GM12878 (cell line): ENCODE measurements at regions not wholly inside any gene's neighbourhood (a gene's known extent, or its start where the extent isn't known, plus 50 kb on each side); places are given as distances from the start of the nearest gene placed in this dataset.

Experiments used
- ATAC-seq: fragments of 200-7000 bp; cut with Tn5 transposase; 3 replicates; pipeline ENCODE4 v1.9.1; 2020; ENCODE audit warnings: mild to moderate bottlenecking, moderate library complexity
- BruUV-seq: library from RNA; stranded (reverse); fragments of 400-500 nt; replicated peaks from 2 replicates; lab custom pipeline; 2021; lab: Mats Ljungman, UMichigan
- CTCF ChIA-PET: fragments of 300-600 bp; sonication (Branson Sonifier 250); formaldehyde crosslinking; extraction: SDS; loops from one replicate; lab custom pipeline; 2021; ENCODE audit warnings: inconsistent platforms; lab: Yijun Ruan, JAX
- POLR2A ChIA-PET: fragments of 350-600 bp; formaldehyde crosslinking; extraction: SDS; loops from one replicate; lab custom pipeline; 2021; ENCODE audit warnings: inconsistent platforms; lab: Charles Lee
- RAD21 ChIA-PET: fragments of 300-600 bp; sonication (Branson Sonifier 250); formaldehyde crosslinking; loops from one replicate; lab custom pipeline; 2023; ENCODE audit warnings: antibody characterized with exemption; ENCODE audit not compliant: unreplicated experiment; lab: Charles Lee
- SMC1A ChIA-PET: fragments of 300-600 bp; sonication (Branson Sonifier 250); formaldehyde crosslinking; loops from one replicate; lab custom pipeline; 2023; ENCODE audit not compliant: unreplicated experiment, uncharacterized antibody; lab: Charles Lee
- DNase-seq: peaks from one replicate; pipeline ENCODE4 v3.0.0-alpha.2; 2011; ENCODE audit warnings: low read depth, low spot score
- FAIRE-seq: peaks from 3 replicates; lab custom pipeline; 2011; peaks lifted over from hg19 to GRCh38; lab: Jason Lieb, UNC
- H2AFZ ChIP-seq: 2 replicates; pipeline ENCODE4 v1.6.0; 2011; ENCODE audit warnings: low read depth, low read length, control low read depth; ENCODE audit not compliant: control insufficient read depth
- H3K27ac ChIP-seq: 2 replicates; pipeline ENCODE4 v1.5.1; 2011; ENCODE audit warnings: control low read depth; ENCODE audit not compliant: control insufficient read depth, insufficient read depth
- H3K27me3 ChIP-seq, 2 experiments: replicated peaks in 1 of 2; 2 replicates each; pipeline versions ENCODE4 v1.6.0 to v1.6.1; 2011; ENCODE audit warnings: low read length in 1 of 2; ENCODE audit not compliant: control insufficient read depth in 2 of 2, insufficient read depth in 2 of 2
- H3K36me3 ChIP-seq, 2 experiments: 2 replicates each; pipeline ENCODE4 v1.5.1; 2011; ENCODE audit warnings: low read length in 1 of 2; ENCODE audit not compliant: control insufficient read depth in 2 of 2, insufficient read depth in 2 of 2
- H3K4me1 ChIP-seq: 2 replicates; pipeline ENCODE4 v1.6.1; 2011; ENCODE audit warnings: mild to moderate bottlenecking, low read length, moderate library complexity, mixed read lengths; ENCODE audit not compliant: control insufficient read depth, insufficient read depth
- H3K4me2 ChIP-seq: 2 replicates; pipeline ENCODE4 v1.6.0; 2011; ENCODE audit warnings: control low read depth; ENCODE audit not compliant: control insufficient read depth, insufficient read depth
- H3K4me3 ChIP-seq: fragments of 200-600 bp; sonication (generic); 2 replicates; pipeline ENCODE4 v1.5.1; 2016
- H3K79me2 ChIP-seq: 2 replicates; pipeline ENCODE4 v1.6.0; 2011; ENCODE audit warnings: low read length; ENCODE audit not compliant: control insufficient read depth, insufficient read depth
- H3K9ac ChIP-seq: 2 replicates; pipeline ENCODE4 v1.8.0; 2011; ENCODE audit warnings: low read length, control low read depth, mixed read lengths; ENCODE audit not compliant: control insufficient read depth, insufficient read depth
- H3K9me3 ChIP-seq: replicated peaks from 3 replicates; pipeline ENCODE4 v1.5.1; 2011; ENCODE audit warnings: mild to moderate bottlenecking, low read length; ENCODE audit not compliant: control insufficient read depth, insufficient read depth
- H4K20me1 ChIP-seq: 2 replicates; pipeline ENCODE4 v1.6.0; 2011; ENCODE audit not compliant: control insufficient read depth, insufficient read depth
- BMI1 ChIP-seq: fragments of 450-650 bp; IDR thresholded peaks from 2 replicates; pipeline ENCODE4 v1.6.1; 2016; ENCODE audit warnings: mild to moderate bottlenecking, moderate library complexity, borderline replicate concordance
- CHD2 ChIP-seq: IDR thresholded peaks from 2 replicates; pipeline ENCODE4 v1.6.1; 2011; ENCODE audit warnings: low read depth, low read length, improper control_type of control experiment, borderline replicate concordance
- EZH2 ChIP-seq: IDR thresholded peaks from 2 replicates; pipeline ENCODE4 v1.6.1; 2012; ENCODE audit warnings: low read depth, mild to moderate bottlenecking, control low read depth, inconsistent platforms, low read length, borderline replicate concordance; ENCODE audit not compliant: control insufficient read depth
- JUNB ChIP-seq: IDR thresholded peaks from 2 replicates; pipeline ENCODE4 v1.6.1; 2016; ENCODE audit warnings: antibody characterized with exemption, mild to moderate bottlenecking
- LARP7 ChIP-seq: fragments of 450-650 bp; IDR thresholded peaks from 2 replicates; pipeline ENCODE4 v1.6.1; 2017; ENCODE audit warnings: mild to moderate bottlenecking
- NR2F1 ChIP-seq: fragments of 450-650 bp; conservative IDR thresholded peaks from 2 replicates; pipeline ENCODE4 v1.6.1; 2017; ENCODE audit warnings: mild to moderate bottlenecking
- PAX8 ChIP-seq: fragments of 450-650 bp; IDR thresholded peaks from 2 replicates; pipeline ENCODE4 v1.6.1; 2017; ENCODE audit warnings: mild to moderate bottlenecking, moderate library complexity
- POLR2AphosphoS2 ChIP-seq: IDR thresholded peaks from 2 replicates; pipeline ENCODE4 v1.6.1; 2011; ENCODE audit warnings: low read depth, mild to moderate bottlenecking, low read length, improper control_type of control experiment, moderate library complexity
- RFX5 ChIP-seq: IDR thresholded peaks from 2 replicates; pipeline ENCODE4 v1.6.1; 2011; ENCODE audit warnings: low read depth, low read length, improper control_type of control experiment
- ZNF274 ChIP-seq: IDR thresholded peaks from one replicate; pipeline ENCODE4 v1.8.0; 2011; ENCODE audit not compliant: insufficient read length, insufficient read depth
- WGBS: methylation state at CpG from one replicate; pipeline ENCODE4 v1.1.6; 2016; ENCODE audit warnings: low lambda C conversion rate; ENCODE audit not compliant: insufficient replicate concordance, insufficient coverage; ENCODE audit errors: missing lambda C conversion rate; 5-methylcytosine and 5-hydroxymethylcytosine counted together
- in situ Hi-C: fragments of 300-500 bp; cut with MboI; formaldehyde crosslinking; loops from 9 replicates; pipeline ENCODE4 v1.14.3; 2018; ENCODE audit warnings: mixed read lengths
- intact Hi-C: fragments of 100-400 bp; cut with micrococcal nuclease; formaldehyde crosslinking; loops from one replicate; pipeline ENCODE4 v1.14.2; 2022; ENCODE audit not compliant: unreplicated experiment
- TF ChIP-seq, protein P1 (sequence below), 3 experiments: IDR thresholded peaks in 2 of 3; conservative IDR thresholded peaks in 1 of 3; 2 replicates each; pipeline ENCODE4 v1.5.1; 2011; ENCODE audit warnings: low read depth in 3 of 3, low read length in 3 of 3, mild to moderate bottlenecking in 3 of 3, control low read depth in 2 of 3, moderate library complexity in 2 of 3, inconsistent platforms in 1 of 3, mixed read lengths in 1 of 3; ENCODE audit not compliant: control insufficient read depth in 2 of 3, insufficient read depth in 1 of 3; ENCODE audit errors: extremely low read depth in 1 of 3
- TF ChIP-seq, protein P2 (sequence below): fragments of 150-350 bp; IDR thresholded peaks from 2 replicates; pipeline ENCODE4 v1.6.1; 2016; ENCODE audit warnings: low read depth, low read length
- TF ChIP-seq, protein P3 (sequence below): fragments of 450-650 bp; IDR thresholded peaks from 2 replicates; pipeline ENCODE4 v1.6.1; 2017; ENCODE audit warnings: mild to moderate bottlenecking, low read depth, inconsistent platforms; ENCODE audit not compliant: poor library complexity, severe bottlenecking

DNA sequence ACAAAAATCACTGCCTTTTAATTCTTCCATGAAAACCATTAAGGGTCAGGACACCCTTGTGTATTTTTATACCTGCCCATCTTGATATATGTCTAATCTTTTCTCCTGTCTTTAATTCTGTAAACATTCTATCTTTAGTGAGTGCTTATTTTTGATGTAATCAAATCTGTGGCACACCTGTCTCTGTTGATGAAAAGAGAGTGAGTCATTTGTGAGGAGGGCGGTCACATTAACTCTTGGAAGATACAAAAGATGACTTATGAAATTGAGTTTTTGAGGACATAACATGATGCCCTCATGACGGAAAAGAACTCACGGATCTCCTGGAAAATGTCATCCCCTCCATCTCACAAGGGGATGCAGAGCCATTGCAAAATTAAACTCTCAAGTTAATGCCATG, 206.5 kb upstream of the PGR start:
- no peak for ATAC-seq
- 67% methylated on average over 3 of the region's 3 CpGs for WGBS
- BruUV-seq: no TSS peak

More for the DNA sequence above, 206.5 kb upstream of the PGR start:
- SMC1A ChIA-PET: no interaction called here
- POLR2A ChIA-PET: no interaction called here
- Histone ChIP-seq H3K4me1 (no peaks in the 10 kb centered on the region), H3K4me2 (no peak overlapping the region), H3K79me2 (no peaks in the 10 kb centered on the region), H3K9ac (no peak overlapping the region), H3K9me3 (no peaks in the 10 kb centered on the region), H2AFZ (no peak overlapping the region), H3K27me3 (no peaks in the 10 kb centered on the region), H3K36me3 (no peaks in the 10 kb centered on the region), H3K27ac (no peak overlapping the region), H4K20me1 (no peaks in the 10 kb centered on the region), H3K4me3 (no peak overlapping the region)
- CTCF ChIA-PET: no interaction called here
- RAD21 ChIA-PET: no interaction called here
- TF ChIP-seq JUNB (no peak), POLR2AphosphoS2 (no peak), EZH2 (no peak), BMI1 (no peak), PAX8 (no peak), RFX5 (no peak), ZNF274 (no peak), NR2F1 (no peak), LARP7 (no peak), CHD2 (no peak)
- TF ChIP-seq, protein P1, sequence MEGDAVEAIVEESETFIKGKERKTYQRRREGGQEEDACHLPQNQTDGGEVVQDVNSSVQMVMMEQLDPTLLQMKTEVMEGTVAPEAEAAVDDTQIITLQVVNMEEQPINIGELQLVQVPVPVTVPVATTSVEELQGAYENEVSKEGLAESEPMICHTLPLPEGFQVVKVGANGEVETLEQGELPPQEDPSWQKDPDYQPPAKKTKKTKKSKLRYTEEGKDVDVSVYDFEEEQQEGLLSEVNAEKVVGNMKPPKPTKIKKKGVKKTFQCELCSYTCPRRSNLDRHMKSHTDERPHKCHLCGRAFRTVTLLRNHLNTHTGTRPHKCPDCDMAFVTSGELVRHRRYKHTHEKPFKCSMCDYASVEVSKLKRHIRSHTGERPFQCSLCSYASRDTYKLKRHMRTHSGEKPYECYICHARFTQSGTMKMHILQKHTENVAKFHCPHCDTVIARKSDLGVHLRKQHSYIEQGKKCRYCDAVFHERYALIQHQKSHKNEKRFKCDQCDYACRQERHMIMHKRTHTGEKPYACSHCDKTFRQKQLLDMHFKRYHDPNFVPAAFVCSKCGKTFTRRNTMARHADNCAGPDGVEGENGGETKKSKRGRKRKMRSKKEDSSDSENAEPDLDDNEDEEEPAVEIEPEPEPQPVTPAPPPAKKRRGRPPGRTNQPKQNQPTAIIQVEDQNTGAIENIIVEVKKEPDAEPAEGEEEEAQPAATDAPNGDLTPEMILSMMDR (IDR thresholded peaks at IDR 0.05 in 2 of 3, conservative IDR thresholded peaks at IDR 0.05 in 1 of 3; ENCODE audit: control insufficient read depth in 2 of 3, extremely low read depth in 1 of 3, insufficient read depth in 1 of 3, low read depth in 3 of 3, low read length in 3 of 3): no peak
- TF ChIP-seq, protein P2, sequence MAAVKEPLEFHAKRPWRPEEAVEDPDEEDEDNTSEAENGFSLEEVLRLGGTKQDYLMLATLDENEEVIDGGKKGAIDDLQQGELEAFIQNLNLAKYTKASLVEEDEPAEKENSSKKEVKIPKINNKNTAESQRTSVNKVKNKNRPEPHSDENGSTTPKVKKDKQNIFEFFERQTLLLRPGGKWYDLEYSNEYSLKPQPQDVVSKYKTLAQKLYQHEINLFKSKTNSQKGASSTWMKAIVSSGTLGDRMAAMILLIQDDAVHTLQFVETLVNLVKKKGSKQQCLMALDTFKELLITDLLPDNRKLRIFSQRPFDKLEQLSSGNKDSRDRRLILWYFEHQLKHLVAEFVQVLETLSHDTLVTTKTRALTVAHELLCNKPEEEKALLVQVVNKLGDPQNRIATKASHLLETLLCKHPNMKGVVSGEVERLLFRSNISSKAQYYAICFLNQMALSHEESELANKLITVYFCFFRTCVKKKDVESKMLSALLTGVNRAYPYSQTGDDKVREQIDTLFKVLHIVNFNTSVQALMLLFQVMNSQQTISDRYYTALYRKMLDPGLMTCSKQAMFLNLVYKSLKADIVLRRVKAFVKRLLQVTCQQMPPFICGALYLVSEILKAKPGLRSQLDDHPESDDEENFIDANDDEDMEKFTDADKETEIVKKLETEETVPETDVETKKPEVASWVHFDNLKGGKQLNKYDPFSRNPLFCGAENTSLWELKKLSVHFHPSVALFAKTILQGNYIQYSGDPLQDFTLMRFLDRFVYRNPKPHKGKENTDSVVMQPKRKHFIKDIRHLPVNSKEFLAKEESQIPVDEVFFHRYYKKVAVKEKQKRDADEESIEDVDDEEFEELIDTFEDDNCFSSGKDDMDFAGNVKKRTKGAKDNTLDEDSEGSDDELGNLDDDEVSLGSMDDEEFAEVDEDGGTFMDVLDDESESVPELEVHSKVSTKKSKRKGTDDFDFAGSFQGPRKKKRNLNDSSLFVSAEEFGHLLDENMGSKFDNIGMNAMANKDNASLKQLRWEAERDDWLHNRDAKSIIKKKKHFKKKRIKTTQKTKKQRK: no peak
- TF ChIP-seq, protein P3, sequence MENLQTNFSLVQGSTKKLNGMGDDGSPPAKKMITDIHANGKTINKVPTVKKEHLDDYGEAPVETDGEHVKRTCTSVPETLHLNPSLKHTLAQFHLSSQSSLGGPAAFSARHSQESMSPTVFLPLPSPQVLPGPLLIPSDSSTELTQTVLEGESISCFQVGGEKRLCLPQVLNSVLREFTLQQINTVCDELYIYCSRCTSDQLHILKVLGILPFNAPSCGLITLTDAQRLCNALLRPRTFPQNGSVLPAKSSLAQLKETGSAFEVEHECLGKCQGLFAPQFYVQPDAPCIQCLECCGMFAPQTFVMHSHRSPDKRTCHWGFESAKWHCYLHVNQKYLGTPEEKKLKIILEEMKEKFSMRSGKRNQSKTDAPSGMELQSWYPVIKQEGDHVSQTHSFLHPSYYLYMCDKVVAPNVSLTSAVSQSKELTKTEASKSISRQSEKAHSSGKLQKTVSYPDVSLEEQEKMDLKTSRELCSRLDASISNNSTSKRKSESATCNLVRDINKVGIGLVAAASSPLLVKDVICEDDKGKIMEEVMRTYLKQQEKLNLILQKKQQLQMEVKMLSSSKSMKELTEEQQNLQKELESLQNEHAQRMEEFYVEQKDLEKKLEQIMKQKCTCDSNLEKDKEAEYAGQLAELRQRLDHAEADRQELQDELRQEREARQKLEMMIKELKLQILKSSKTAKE: no peak
- intact Hi-C loops (no loop called here), in situ Hi-C loops (no loop called here)
- DNase-seq (no peak), FAIRE-seq (no peak)
